ENCODE measurements at regions not wholly inside any gene's neighbourhood (a gene's known extent, or its start where the extent isn't known, plus 50 kb on each side); places are given as distances from the start of the nearest gene placed in this dataset.

GRCh38 chr2:212913640-212914306 is 237.6 kb downstream of the IKZF2 start:
- H3K79me2 ChIP-seq (ENCODE audit: insufficient read depth, low read length): no peaks in the 10 kb centered on the region
- no peak overlapping the region for H3K14ac ChIP-seq (ENCODE audit: insufficient read depth, low read length)
- no peak overlapping the region for H3T11ph ChIP-seq (ENCODE audit: low read length)
- no peaks in the 10 kb centered on the region for H3K36me3 Mint-ChIP-seq (ENCODE audit: insufficient read depth in 1 of 3, low read depth in 3 of 3)
- no peak overlapping the region for H2BK5ac ChIP-seq (ENCODE audit: insufficient read length, low read length)
- H3K27me3 Mint-ChIP-seq (ENCODE audit: low read depth): no peaks in the 10 kb centered on the region
- H3K18ac ChIP-seq (ENCODE audit: insufficient read length, low read depth, low read length): no peak overlapping the region
- no peak overlapping the region for H4K91ac ChIP-seq (ENCODE audit: insufficient read length, low read depth, low read length)
- H4K20me1 ChIP-seq (ENCODE audit: control insufficient read depth, insufficient read depth, insufficient read length): no peaks in the 10 kb centered on the region
- no peak overlapping the region for H3K56ac ChIP-seq (ENCODE audit: insufficient read length, low read depth, low read length)
- DNase-seq: no peak
- H3K23me2 ChIP-seq (ENCODE audit: insufficient read length, low read depth, low read length, poor library complexity, severe bottlenecking): no peaks in the 10 kb centered on the region
- no peak overlapping the region for H3K4ac ChIP-seq (ENCODE audit: low read depth, low read length)
- no peak overlapping the region for H2BK15ac ChIP-seq (ENCODE audit: low read depth, low read length)
- no peak overlapping the region for H3K27ac Mint-ChIP-seq
- H3K23ac ChIP-seq (ENCODE audit: insufficient read length, low read depth, low read length): no peak overlapping the region
- H2BK12ac ChIP-seq (ENCODE audit: insufficient read length, low read depth, low read length): no peak overlapping the region
- H3K9ac ChIP-seq (ENCODE audit: extremely low read depth, insufficient read length, low read length): no peak overlapping the region
- peaks cover 0 to 2% of the 10 kb centered on the region in 2 experiments; a peak in 1 of 5 replicates for H3K9me3 Mint-ChIP-seq
- no peak overlapping the region for H3K27ac ChIP-seq (ENCODE audit: insufficient read length, low read depth, low read length)
- H2AFZ ChIP-seq (ENCODE audit: low read length): no peak overlapping the region
- H3K4me2 ChIP-seq (ENCODE audit: insufficient read depth, insufficient read length, low read length): no peak overlapping the region
- no peak overlapping the region for H2AK5ac ChIP-seq (ENCODE audit: insufficient read length, low read length)
- no peak overlapping the region for H2BK20ac ChIP-seq (ENCODE audit: low read depth, low read length, poor library complexity, severe bottlenecking)
- H3K4me1 ChIP-seq (ENCODE audit: insufficient read depth, low read length): no peaks in the 10 kb centered on the region
- no peak overlapping the region for H3K4me3 Mint-ChIP-seq
- H3K79me1 ChIP-seq (ENCODE audit: insufficient read depth, low read depth, low read length, poor library complexity, severe bottlenecking): no peaks in the 10 kb centered on the region
- no CpG with 5 or more reads among the region's 6 CpGs for WGBS (ENCODE audit: extremely low coverage, insufficient read length, low lambda C conversion rate)
- peaks cover 23 to 25% of the 10 kb centered on the region in 2 experiments for H3K4me1 Mint-ChIP-seq
- TF ChIP-seq CTCF (conservative IDR thresholded peaks at IDR 0.05): no peak
- H2BK120ac ChIP-seq (ENCODE audit: low read depth, low read length, poor library complexity, severe bottlenecking): no peak overlapping the region
- H4K5ac ChIP-seq (ENCODE audit: insufficient read length, low read depth, low read length): no peak overlapping the region
- H4K8ac ChIP-seq (replicated peaks; ENCODE audit: insufficient read length, low read depth, low read length): no peak overlapping the region
- H3K27me3 ChIP-seq (ENCODE audit: insufficient read depth, low read length): no peaks in the 10 kb centered on the region
- H3K9me3 ChIP-seq (ENCODE audit: control insufficient read depth, low read depth, low read length): no peaks in the 10 kb centered on the region
